Thoracic aorta (tissue), 2 donors: ENCODE measurements at regions not wholly inside any gene's neighbourhood (a gene's known extent, or its start where the extent isn't known, plus 50 kb on each side); places are given as distances from the start of the nearest gene placed in this dataset.

ENCODE experiments used
- ATAC-seq: fragments of 150-250 bp; one replicate; pipeline ENCODE4 v1.8.0; 2017; ENCODE audit warnings: low read depth; ENCODE audit not compliant: insufficient number of reproducible peaks, low FRiP score
- DNase-seq: peaks from one replicate; pipeline ENCODE4 v3.0.0-alpha.2; 2020; ENCODE audit warnings: low spot score
- H3K27ac ChIP-seq, 2 donors: fragments of 200-600 bp; sonication (generic); 1 replicate in 1 of 2; 2 replicates in 1 of 2; pipeline ENCODE4 v1.5.1; 2016; ENCODE audit warnings: mild to moderate bottlenecking in 2 of 2, moderate library complexity in 2 of 2
- H3K27me3 ChIP-seq: fragments of 200-600 bp; sonication (generic); replicated peaks from 2 replicates; pipeline ENCODE4 v1.6.0; 2016; ENCODE audit warnings: mild to moderate bottlenecking; ENCODE audit not compliant: insufficient read depth
- H3K36me3 ChIP-seq: fragments of 200-600 bp; sonication (generic); one replicate; pipeline ENCODE4 v1.5.1; 2016
- H3K4me1 ChIP-seq, 2 donors: fragments of 200-600 bp; sonication (generic); 1 replicate in 1 of 2; 2 replicates in 1 of 2; pipeline versions ENCODE4 v1.5.1 to v1.6.0; 2016; ENCODE audit warnings: low read depth in 2 of 2, mild to moderate bottlenecking in 1 of 2; ENCODE audit not compliant: control insufficient read depth in 1 of 2
- H3K4me3 ChIP-seq: fragments of 200-600 bp; sonication (generic); 2 replicates; pipeline ENCODE4 v1.5.1; 2016; ENCODE audit warnings: mild to moderate bottlenecking
- H3K9me3 ChIP-seq: fragments of 200-600 bp; sonication (generic); 2 replicates; pipeline ENCODE4 v1.5.1; 2016
- TF ChIP-seq, protein P1 (sequence below): fragments of 200-600 bp; sonication (generic); IDR thresholded peaks from one replicate; pipeline ENCODE4 v1.5.1; 2019; ENCODE audit warnings: antibody characterized with exemption

DNA sequence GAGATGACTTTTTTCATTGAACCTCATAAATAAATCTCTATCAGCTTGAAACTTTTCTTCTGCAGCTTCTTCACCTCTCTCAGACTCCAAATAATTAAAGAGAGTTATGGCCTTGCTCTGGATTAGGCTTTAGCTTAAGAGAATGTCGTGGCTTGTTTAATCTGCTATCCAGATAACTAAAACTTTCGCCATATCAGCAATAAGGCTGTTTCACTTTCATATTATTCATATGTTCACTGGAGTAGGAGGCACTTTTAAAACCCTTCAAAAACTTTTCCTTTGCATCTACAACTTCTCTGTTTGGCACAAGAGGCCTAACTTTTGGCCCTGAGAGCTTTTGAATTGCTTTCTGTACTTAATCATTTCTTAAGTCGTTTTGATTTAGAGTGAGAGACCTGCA, 386.9 kb upstream of the FAM174A start:
- ATAC-seq = no peak

GRCh38 chr5:100142607-100143006, 392.6 kb upstream of the FAM174A start:
- TF ChIP-seq, protein P1, sequence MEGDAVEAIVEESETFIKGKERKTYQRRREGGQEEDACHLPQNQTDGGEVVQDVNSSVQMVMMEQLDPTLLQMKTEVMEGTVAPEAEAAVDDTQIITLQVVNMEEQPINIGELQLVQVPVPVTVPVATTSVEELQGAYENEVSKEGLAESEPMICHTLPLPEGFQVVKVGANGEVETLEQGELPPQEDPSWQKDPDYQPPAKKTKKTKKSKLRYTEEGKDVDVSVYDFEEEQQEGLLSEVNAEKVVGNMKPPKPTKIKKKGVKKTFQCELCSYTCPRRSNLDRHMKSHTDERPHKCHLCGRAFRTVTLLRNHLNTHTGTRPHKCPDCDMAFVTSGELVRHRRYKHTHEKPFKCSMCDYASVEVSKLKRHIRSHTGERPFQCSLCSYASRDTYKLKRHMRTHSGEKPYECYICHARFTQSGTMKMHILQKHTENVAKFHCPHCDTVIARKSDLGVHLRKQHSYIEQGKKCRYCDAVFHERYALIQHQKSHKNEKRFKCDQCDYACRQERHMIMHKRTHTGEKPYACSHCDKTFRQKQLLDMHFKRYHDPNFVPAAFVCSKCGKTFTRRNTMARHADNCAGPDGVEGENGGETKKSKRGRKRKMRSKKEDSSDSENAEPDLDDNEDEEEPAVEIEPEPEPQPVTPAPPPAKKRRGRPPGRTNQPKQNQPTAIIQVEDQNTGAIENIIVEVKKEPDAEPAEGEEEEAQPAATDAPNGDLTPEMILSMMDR = no peak
- no peak for ATAC-seq
- H3K27me3 ChIP-seq = no peaks in the 10 kb centered on the region
- no peaks in the 10 kb centered on the region for H3K9me3 ChIP-seq
- no peak overlapping the region for H3K4me3 ChIP-seq
- no peaks in the 10 kb centered on the region for H3K4me1 ChIP-seq
- no peak for DNase-seq
- no peak overlapping the region for H3K27ac ChIP-seq
- H3K36me3 ChIP-seq = no peaks in the 10 kb centered on the region

More for the DNA sequence above, 386.9 kb upstream of the FAM174A start:
- H3K27ac ChIP-seq = no peak overlapping the region
- H3K27me3 ChIP-seq = no peaks in the 10 kb centered on the region
- no peaks in the 10 kb centered on the region for H3K9me3 ChIP-seq
- H3K4me1 ChIP-seq = no peaks in the 10 kb centered on the region
- no peak for DNase-seq
- no peaks in the 10 kb centered on the region for H3K36me3 ChIP-seq
- TF ChIP-seq, protein P1 = no peak
- no peak overlapping the region for H3K4me3 ChIP-seq

- ATAC-seq (no peak), DNase-seq (no peak)
- no peaks in the 10 kb centered on the region for H3K27me3 ChIP-seq
- no peak overlapping the region for H3K27ac ChIP-seq
- H3K9me3 ChIP-seq = no peaks in the 10 kb centered on the region
- TF ChIP-seq, protein P1 = no peak
- H3K36me3 ChIP-seq = no peaks in the 10 kb centered on the region
- H3K4me3 ChIP-seq = no peak overlapping the region
- no peaks in the 10 kb centered on the region for H3K4me1 ChIP-seq
Measured at GRCh38 chr5:100131161-100131560, 404.0 kb upstream of the FAM174A start.

DNA sequence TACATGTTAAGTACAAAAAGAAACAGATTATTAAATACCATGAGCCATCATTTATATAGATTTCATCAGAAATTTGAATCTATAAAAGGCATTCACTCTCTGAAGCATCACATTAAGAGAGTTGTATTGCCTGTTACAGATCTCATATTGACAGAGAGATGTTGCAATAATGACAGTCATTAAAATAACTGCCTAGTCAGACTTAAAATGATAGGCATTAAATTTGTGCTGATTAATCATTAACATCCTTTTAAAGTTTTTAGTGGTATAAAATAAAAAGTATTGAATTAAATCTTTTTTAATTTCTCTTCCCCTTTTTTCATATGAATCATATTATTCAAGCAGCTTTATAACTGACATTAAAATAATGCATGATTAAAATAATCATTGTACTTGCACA, 404.9 kb upstream of the FAM174A start:
- ATAC-seq (no peak), DNase-seq (no peak)
- Histone ChIP-seq H3K27ac (no peak overlapping the region), H3K4me3 (no peak overlapping the region), H3K27me3 (no peaks in the 10 kb centered on the region), H3K4me1 (no peaks in the 10 kb centered on the region), H3K9me3 (no peaks in the 10 kb centered on the region), H3K36me3 (no peaks in the 10 kb centered on the region)
- TF ChIP-seq, protein P1 = no peak

- H3K4me3 ChIP-seq = no peak overlapping the region
- H3K27me3 ChIP-seq = no peaks in the 10 kb centered on the region
- no peak for ATAC-seq
- no peaks in the 10 kb centered on the region for H3K36me3 ChIP-seq
- TF ChIP-seq, protein P1 = no peak
- no peaks in the 10 kb centered on the region for H3K4me1 ChIP-seq
- H3K9me3 ChIP-seq = no peaks in the 10 kb centered on the region
- no peak overlapping the region for H3K27ac ChIP-seq
- no peak for DNase-seq
Measured at GRCh38 chr5:100119903-100120302, 415.3 kb upstream of the FAM174A start.
